B cell (primary cell): ENCODE measurements at regions not wholly inside any gene's neighbourhood (a gene's known extent, or its start where the extent isn't known, plus 50 kb on each side); places are given as distances from the start of the nearest gene placed in this dataset.

ENCODE experiments used
- CTCF ChIP-seq: fragments of 200-600 bp; IDR thresholded peaks from one replicate; pipeline ENCODE4 v1.8.0; 2022; ENCODE audit warnings: antibody characterized with exemption, mild to moderate bottlenecking
- EZH2 ChIP-seq: IDR thresholded peaks from 2 replicates; pipeline ENCODE4 v1.6.1; 2012; ENCODE audit warnings: borderline replicate concordance, low read depth, mild to moderate bottlenecking, moderate library complexity, low read length; ENCODE audit not compliant: insufficient read depth, poor library complexity, severe bottlenecking

GRCh38 chr4:133968174-133968573 is 233.4 kb downstream of the PABPC4L start:
- no peak for TF ChIP-seq CTCF
- TF ChIP-seq EZH2, result no peak
